ENCODE measurements at regions not wholly inside any gene's neighbourhood (a gene's known extent, or its start where the extent isn't known, plus 50 kb on each side); places are given as distances from the start of the nearest gene placed in this dataset.

- TF ChIP-seq EP300 (IDR thresholded peaks at IDR 0.05) (no peak), POLR2A (IDR thresholded peaks at IDR 0.05; ENCODE audit: low read depth) (no peak)
Observed at GRCh38 chr1:71166178-71167173, 85.6 kb upstream of the ZRANB2 start.
